ENCODE measurements at regions not wholly inside any gene's neighbourhood (a gene's known extent, or its start where the extent isn't known, plus 50 kb on each side); places are given as distances from the start of the nearest gene placed in this dataset.

- DNase-seq (ENCODE audit: insufficient read length) (no peak), FAIRE-seq (no peak)
- TF ChIP-seq POLR2A (IDR thresholded peaks at IDR 0.05; ENCODE audit: low read depth, low read length) (no peak), TAF1 (IDR thresholded peaks at IDR 0.05; ENCODE audit: borderline replicate concordance, low read depth, low read length) (no peak), POLR2AphosphoS5 (IDR thresholded peaks at IDR 0.05; ENCODE audit: low read depth, low read length) (no peak)
Observed at GRCh38 chr12:108046135-108046534, 83.0 kb upstream of the WSCD2 start.

GRCh38 chr12:108046650-108047049 lies 82.4 kb upstream of the WSCD2 start:
- FAIRE-seq (no peak), DNase-seq (ENCODE audit: insufficient read length) (no peak)
- no peak for TF ChIP-seq TAF1 (IDR thresholded peaks at IDR 0.05; ENCODE audit: borderline replicate concordance, low read depth, low read length)
- TF ChIP-seq POLR2AphosphoS5 (IDR thresholded peaks at IDR 0.05; ENCODE audit: low read depth, low read length), result no peak
- TF ChIP-seq POLR2A (IDR thresholded peaks at IDR 0.05; ENCODE audit: low read depth, low read length), result no peak

GRCh38 chr12:108047071-108047550 lies 82.0 kb upstream of the WSCD2 start:
- no peak for TF ChIP-seq POLR2AphosphoS5 (IDR thresholded peaks at IDR 0.05; ENCODE audit: low read depth, low read length)
- DNase-seq (ENCODE audit: insufficient read length) (no peak), FAIRE-seq (no peak)

GRCh38 chr12:108048686-108049085 lies 80.4 kb upstream of the WSCD2 start:
- no peak for FAIRE-seq
- no peak for DNase-seq (ENCODE audit: insufficient read length)
- TF ChIP-seq POLR2A (IDR thresholded peaks at IDR 0.05; ENCODE audit: low read depth, low read length) (no peak), POLR2AphosphoS5 (IDR thresholded peaks at IDR 0.05; ENCODE audit: low read depth, low read length) (no peak), TAF1 (IDR thresholded peaks at IDR 0.05; ENCODE audit: borderline replicate concordance, low read depth, low read length) (no peak)

GRCh38 chr12:108050696-108051095 lies 78.4 kb upstream of the WSCD2 start:
- DNase-seq (ENCODE audit: insufficient read length), result no peak
- no peak for FAIRE-seq
- TF ChIP-seq POLR2AphosphoS5 (IDR thresholded peaks at IDR 0.05; ENCODE audit: low read depth, low read length), result no peak
- TF ChIP-seq TAF1 (IDR thresholded peaks at IDR 0.05; ENCODE audit: borderline replicate concordance, low read depth, low read length), result no peak
- TF ChIP-seq POLR2A (IDR thresholded peaks at IDR 0.05; ENCODE audit: low read depth, low read length), result no peak

- DNase-seq (ENCODE audit: insufficient read length), result no peak
- no peak for FAIRE-seq
- TF ChIP-seq TAF1 (IDR thresholded peaks at IDR 0.05; ENCODE audit: borderline replicate concordance, low read depth, low read length) (no peak), POLR2AphosphoS5 (IDR thresholded peaks at IDR 0.05; ENCODE audit: low read depth, low read length) (no peak), POLR2A (IDR thresholded peaks at IDR 0.05; ENCODE audit: low read depth, low read length) (no peak)
Observed at GRCh38 chr12:108052260-108052659, 76.8 kb upstream of the WSCD2 start.

- no peak for DNase-seq (ENCODE audit: insufficient read length)
- FAIRE-seq, result no peak
- TF ChIP-seq POLR2A (IDR thresholded peaks at IDR 0.05; ENCODE audit: low read depth, low read length) (no peak), POLR2AphosphoS5 (IDR thresholded peaks at IDR 0.05; ENCODE audit: low read depth, low read length) (no peak), TAF1 (IDR thresholded peaks at IDR 0.05; ENCODE audit: borderline replicate concordance, low read depth, low read length) (no peak)
Observed at GRCh38 chr12:108053512-108053911, 75.6 kb upstream of the WSCD2 start.

- no peak for DNase-seq (ENCODE audit: insufficient read length)
- TF ChIP-seq TAF1 (IDR thresholded peaks at IDR 0.05; ENCODE audit: borderline replicate concordance, low read depth, low read length) (no peak), POLR2AphosphoS5 (IDR thresholded peaks at IDR 0.05; ENCODE audit: low read depth, low read length) (no peak), POLR2A (IDR thresholded peaks at IDR 0.05; ENCODE audit: low read depth, low read length) (no peak)
- FAIRE-seq, result no peak
Observed at GRCh38 chr12:108054496-108054895, 74.6 kb upstream of the WSCD2 start.

GRCh38 chr12:108055141-108055540 lies 73.9 kb upstream of the WSCD2 start:
- FAIRE-seq (no peak), DNase-seq (ENCODE audit: insufficient read length) (no peak)
- TF ChIP-seq TAF1 (IDR thresholded peaks at IDR 0.05; ENCODE audit: borderline replicate concordance, low read depth, low read length), result no peak

- no peak for FAIRE-seq
- no peak for TF ChIP-seq TAF1 (IDR thresholded peaks at IDR 0.05; ENCODE audit: borderline replicate concordance, low read depth, low read length)
- TF ChIP-seq POLR2A (IDR thresholded peaks at IDR 0.05; ENCODE audit: low read depth, low read length), result no peak
- no peak for TF ChIP-seq POLR2AphosphoS5 (IDR thresholded peaks at IDR 0.05; ENCODE audit: low read depth, low read length)
Observed at GRCh38 chr12:108060067-108060466, 69.0 kb upstream of the WSCD2 start.

GRCh38 chr12:108060903-108061302 lies 68.2 kb upstream of the WSCD2 start:
- DNase-seq (ENCODE audit: insufficient read length), result no peak
- no peak for TF ChIP-seq POLR2AphosphoS5 (IDR thresholded peaks at IDR 0.05; ENCODE audit: low read depth, low read length)
- TF ChIP-seq POLR2A (IDR thresholded peaks at IDR 0.05; ENCODE audit: low read depth, low read length), result no peak
- no peak for TF ChIP-seq TAF1 (IDR thresholded peaks at IDR 0.05; ENCODE audit: borderline replicate concordance, low read depth, low read length)
- no peak for FAIRE-seq

More at GRCh38 chr12:108060067-108060466, 69.0 kb upstream of the WSCD2 start:
- DNase-seq (ENCODE audit: insufficient read length), result no peak

GRCh38 chr12:108063192-108063591 lies 65.9 kb upstream of the WSCD2 start:
- DNase-seq (ENCODE audit: insufficient read length), result no peak
- FAIRE-seq, result no peak
- TF ChIP-seq POLR2AphosphoS5 (IDR thresholded peaks at IDR 0.05; ENCODE audit: low read depth, low read length), result no peak
- no peak for TF ChIP-seq TAF1 (IDR thresholded peaks at IDR 0.05; ENCODE audit: borderline replicate concordance, low read depth, low read length)
- TF ChIP-seq POLR2A (IDR thresholded peaks at IDR 0.05; ENCODE audit: low read depth, low read length), result no peak

GRCh38 chr12:108065069-108065468 lies 64.0 kb upstream of the WSCD2 start:
- FAIRE-seq (no peak), DNase-seq (ENCODE audit: insufficient read length) (no peak)
- no peak for TF ChIP-seq TAF1 (IDR thresholded peaks at IDR 0.05; ENCODE audit: borderline replicate concordance, low read depth, low read length)
- TF ChIP-seq POLR2AphosphoS5 (IDR thresholded peaks at IDR 0.05; ENCODE audit: low read depth, low read length), result no peak
- TF ChIP-seq POLR2A (IDR thresholded peaks at IDR 0.05; ENCODE audit: low read depth, low read length), result no peak
